Testis (tissue), 2 donors: ENCODE measurements at regions not wholly inside any gene's neighbourhood (a gene's known extent, or its start where the extent isn't known, plus 50 kb on each side); places are given as distances from the start of the nearest gene placed in this dataset.
"Not testable (repeated sequence)": the region's sequence is repeated elsewhere in the genome, so short reads cannot be mapped to it uniquely, and the experiment has no call there.

Experiments used
- DNase-seq: peaks from one replicate; pipeline ENCODE4 v3.0.0-alpha.2; 2019
- H3K27ac ChIP-seq, 2 donors: fragments of 200-600 bp; sonication (generic); one replicate each; pipeline ENCODE4 v1.5.1; 2019
- H3K27me3 ChIP-seq: fragments of 200-600 bp; sonication (generic); one replicate; pipeline ENCODE4 v1.5.1; 2019
- H3K36me3 ChIP-seq: fragments of 200-600 bp; sonication (generic); one replicate; pipeline ENCODE4 v1.5.1; 2017; ENCODE audit warnings: low read depth; ENCODE audit errors: missing control alignments
- H3K4me1 ChIP-seq: fragments of 200-600 bp; sonication (generic); one replicate; pipeline ENCODE4 v1.5.1; 2019
- H3K4me3 ChIP-seq, 2 donors: fragments of 200-600 bp; sonication (generic); one replicate each; pipeline ENCODE4 v1.5.1; 2017 to 2019
- H3K9me3 ChIP-seq: fragments of 200-600 bp; sonication (generic); one replicate; pipeline ENCODE4 v1.5.1; 2017
- CTCF ChIP-seq, 3 experiments: fragments of 450-650 bp in 2 of 3; fragments of 200-600 bp in 1 of 3; sonication (generic) in 1 of 3; IDR thresholded peaks; one replicate each; pipeline ENCODE4 v1.5.1; 2016 to 2019; ENCODE audit warnings: antibody characterized with exemption in 3 of 3, mild to moderate bottlenecking in 2 of 3, moderate library complexity in 1 of 3
- POLR2A ChIP-seq: fragments of 450-650 bp; IDR thresholded peaks from one replicate; pipeline ENCODE4 v1.6.1; 2017; ENCODE audit warnings: antibody characterized with exemption, mild to moderate bottlenecking, moderate library complexity
- WGBS, 2 donors: methylation state at CpG; one replicate each; pipeline ENCODE4 v1.1.5; 2018; 5-methylcytosine and 5-hydroxymethylcytosine counted together
- intact Hi-C: fragments of 100-400 bp; cut with DNase I; formaldehyde crosslinking; loops from one replicate; pipeline ENCODE4 v1.15.1; 2023; ENCODE audit warnings: low total_unique reads

GRCh38 chr16:66093191-66093590 lies 273.3 kb upstream of the CDH5 start:
- intact Hi-C loops, result no loop called here
- Histone ChIP-seq H3K9me3 (no peaks in the 10 kb centered on the region), H3K36me3 (no peaks in the 10 kb centered on the region), H3K27me3 (no peaks in the 10 kb centered on the region), H3K4me3 (no peak overlapping the region), H3K4me1 (no peaks in the 10 kb centered on the region), H3K27ac (no peak overlapping the region)
- TF ChIP-seq CTCF (IDR thresholded peaks at IDR 0.05) (no peak), POLR2A (no peak)
- WGBS, 2 donors, result 95 to 97% methylated on average over 4 of the region's 4 CpGs
- DNase-seq, result no peak

- H3K4me3 ChIP-seq, result no peak overlapping the region
- TF ChIP-seq POLR2A (no peak), CTCF (IDR thresholded peaks at IDR 0.05) (no peak)
- no peak for DNase-seq
- no peaks in the 10 kb centered on the region for H3K4me1 ChIP-seq
- no peaks in the 10 kb centered on the region for H3K27me3 ChIP-seq
- intact Hi-C loops, result no loop called here
- no peaks in the 10 kb centered on the region for H3K9me3 ChIP-seq
- H3K27ac ChIP-seq, result no peak overlapping the region
- no peaks in the 10 kb centered on the region for H3K36me3 ChIP-seq
Measured at GRCh38 chr16:66091471-66091891, 275.0 kb upstream of the CDH5 start.

GRCh38 chr16:66088681-66089080 lies 277.8 kb upstream of the CDH5 start:
- Histone ChIP-seq H3K9me3 (no peaks in the 10 kb centered on the region), H3K4me3 (no peak overlapping the region), H3K27me3 (no peaks in the 10 kb centered on the region), H3K27ac (no peak overlapping the region), H3K4me1 (no peaks in the 10 kb centered on the region), H3K36me3 (no peaks in the 10 kb centered on the region)
- intact Hi-C loops, result no loop called here
- no peak for DNase-seq
- TF ChIP-seq POLR2A, result no peak
- no peak for TF ChIP-seq CTCF (IDR thresholded peaks at IDR 0.05)
- 90 to 93% methylated on average over 6 of the region's 6 CpGs for WGBS, 2 donors

GRCh38 chr16:66087308-66087707 lies 279.2 kb upstream of the CDH5 start:
- Histone ChIP-seq H3K27me3 (no peaks in the 10 kb centered on the region), H3K9me3 (no peaks in the 10 kb centered on the region), H3K27ac (no peak overlapping the region), H3K36me3 (no peaks in the 10 kb centered on the region), H3K4me3 (no peak overlapping the region), H3K4me1 (no peaks in the 10 kb centered on the region)
- TF ChIP-seq CTCF (IDR thresholded peaks at IDR 0.05) (no peak), POLR2A (no peak)
- DNase-seq, result no peak
- intact Hi-C loops, result no loop called here

- no peaks in the 10 kb centered on the region for H3K27me3 ChIP-seq
- intact Hi-C loops, result no loop called here
- DNase-seq, result no peak
- H3K27ac ChIP-seq, result no peak overlapping the region
- H3K36me3 ChIP-seq, result no peaks in the 10 kb centered on the region
- 86 to 91% methylated on average over 5 of the region's 5 CpGs for WGBS, 2 donors
- H3K4me1 ChIP-seq, result no peaks in the 10 kb centered on the region
- TF ChIP-seq CTCF (IDR thresholded peaks at IDR 0.05) (no peak), POLR2A (no peak)
- no peaks in the 10 kb centered on the region for H3K9me3 ChIP-seq
- H3K4me3 ChIP-seq, result no peak overlapping the region
Measured at GRCh38 chr16:66085651-66086050, 280.8 kb upstream of the CDH5 start.

GRCh38 chr16:66084731-66085130 lies 281.8 kb upstream of the CDH5 start:
- H3K4me3 ChIP-seq, result not testable (repeated sequence)
- WGBS, 2 donors, result 90 to 98% methylated on average over 2 of the region's 2 CpGs

More at GRCh38 chr16:66084731-66085130, 281.8 kb upstream of the CDH5 start:
- DNase-seq, H3K9me3 ChIP-seq, H3K27me3 ChIP-seq, H3K36me3 ChIP-seq, H3K4me1 ChIP-seq, H3K27ac ChIP-seq, intact Hi-C loops: not testable (repeated sequence)
